ENCODE measurements at regions not wholly inside any gene's neighbourhood (a gene's known extent, or its start where the extent isn't known, plus 50 kb on each side); places are given as distances from the start of the nearest gene placed in this dataset.

DNA sequence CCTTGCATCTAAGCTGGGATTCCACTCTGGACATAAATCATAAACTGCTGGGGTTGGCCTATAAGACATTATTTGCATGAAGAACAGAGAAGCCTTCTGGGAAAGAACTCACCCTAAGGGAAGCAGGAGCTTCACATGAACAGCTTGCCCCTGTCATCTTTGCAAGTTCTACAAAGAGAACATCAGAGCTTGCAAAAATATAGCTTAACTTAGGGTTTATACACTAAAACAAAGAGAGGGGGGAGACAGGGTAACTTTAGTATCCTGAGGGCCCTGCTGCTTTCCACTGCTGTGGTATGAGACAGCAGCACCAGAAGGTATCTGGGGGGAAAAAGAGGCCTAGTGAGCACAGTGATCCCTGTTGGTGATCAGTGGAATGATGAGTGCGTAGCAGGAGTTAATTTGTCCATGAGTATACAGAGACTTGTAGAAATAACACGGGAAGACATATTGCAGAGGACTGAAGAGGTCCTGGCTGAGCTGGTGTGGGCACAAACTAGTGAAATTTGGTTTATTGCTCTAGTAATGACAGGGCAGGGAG, 116.1 kb upstream of the TSC22D1 start:
- TF ChIP-seq POLR2A (IDR thresholded peaks at IDR 0.05; ENCODE audit: low read depth, low read length) (peak; percentile 77), POLR2AphosphoS5 (IDR thresholded peaks at IDR 0.05; ENCODE audit: low read depth, low read length) (peak; percentile 80), TAF1 (IDR thresholded peaks at IDR 0.05; ENCODE audit: borderline replicate concordance, low read depth, low read length) (no peak)
